ENCODE measurements at regions not wholly inside any gene's neighbourhood (a gene's known extent, or its start where the extent isn't known, plus 50 kb on each side); places are given as distances from the start of the nearest gene placed in this dataset.

GRCh38 chr15:88398011-88398410 lies 69.2 kb downstream of the MRPL46 start:
- no peak for DNase-seq (ENCODE audit: low read depth)

DNA sequence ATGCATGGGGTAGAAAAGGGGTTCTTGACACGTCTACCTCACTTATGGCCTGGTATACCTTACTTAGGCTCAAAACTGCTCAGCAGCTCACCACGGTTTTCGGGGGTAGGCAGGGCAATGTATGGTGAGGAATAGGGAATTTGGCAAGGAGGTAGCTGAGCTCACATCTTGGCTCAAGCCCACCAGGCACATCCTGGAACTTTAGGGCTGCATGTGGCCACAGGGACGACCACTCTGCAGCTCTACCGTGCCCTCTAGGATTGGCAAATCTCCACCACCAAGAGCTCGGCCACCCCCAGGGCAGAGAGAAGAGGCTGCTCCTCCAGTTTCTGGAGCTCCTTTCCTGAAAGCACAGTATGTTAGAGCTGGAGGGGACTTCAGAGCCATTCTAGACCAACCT lies 69.7 kb downstream of the MRPL46 start:
- H3K4me3 ChIP-seq (ENCODE audit: low read length): no peak overlapping the region
- DNase-seq (ENCODE audit: low read depth): no peak
- TF ChIP-seq CTCF (conservative IDR thresholded peaks at IDR 0.05; ENCODE audit: low read depth, low read length): no peak

More at GRCh38 chr15:88398011-88398410, 69.2 kb downstream of the MRPL46 start:
- no peak overlapping the region for H3K4me3 ChIP-seq (ENCODE audit: low read length)
- TF ChIP-seq CTCF (conservative IDR thresholded peaks at IDR 0.05; ENCODE audit: low read depth, low read length): no peak

- DNase-seq (ENCODE audit: low read depth): no peak
- no peak overlapping the region for H3K4me3 ChIP-seq (ENCODE audit: low read length)
- no peak for TF ChIP-seq CTCF (conservative IDR thresholded peaks at IDR 0.05; ENCODE audit: low read depth, low read length)
Observed at GRCh38 chr15:88395872-88396781, 71.1 kb downstream of the MRPL46 start.

GRCh38 chr15:88395241-88395640 lies 71.9 kb downstream of the MRPL46 start:
- TF ChIP-seq CTCF (conservative IDR thresholded peaks at IDR 0.05; ENCODE audit: low read depth, low read length): no peak
- no peak for DNase-seq (ENCODE audit: low read depth)

DNA sequence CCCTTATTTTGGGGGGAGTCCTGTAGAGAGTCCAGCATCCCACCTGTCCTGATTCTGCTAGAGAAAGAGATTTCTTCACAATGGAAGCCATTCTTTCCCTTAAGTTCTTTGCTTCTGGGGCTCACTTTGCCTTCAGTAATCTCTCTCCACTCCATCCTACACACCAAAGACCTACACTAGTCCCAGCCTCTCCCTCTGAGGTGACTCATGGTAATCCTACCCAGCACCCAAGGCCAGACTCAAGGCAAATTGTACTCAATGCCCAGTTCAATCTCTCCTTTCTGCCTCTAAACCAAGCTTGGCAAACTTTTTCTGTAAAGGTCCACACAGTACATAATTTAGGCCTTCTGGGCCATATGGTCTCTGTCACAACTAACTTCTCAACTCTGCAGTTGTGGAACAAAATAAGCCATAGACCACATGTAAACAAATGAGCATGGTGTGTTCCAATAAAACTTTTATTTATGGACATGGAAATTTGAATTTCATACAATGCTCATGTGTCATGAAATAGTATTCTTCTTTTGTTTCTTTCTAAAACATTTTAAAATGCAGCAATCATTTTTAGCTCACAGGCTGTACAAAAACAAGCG lies 72.5 kb downstream of the MRPL46 start:
- DNase-seq (ENCODE audit: low read depth): no peak
- no peak overlapping the region for H3K4me3 ChIP-seq (ENCODE audit: low read length)
- TF ChIP-seq CTCF (conservative IDR thresholded peaks at IDR 0.05; ENCODE audit: low read depth, low read length): no peak

More at GRCh38 chr15:88395241-88395640, 71.9 kb downstream of the MRPL46 start:
- no peak overlapping the region for H3K4me3 ChIP-seq (ENCODE audit: low read length)

GRCh38 chr15:88393719-88394519 lies 73.3 kb downstream of the MRPL46 start:
- H3K4me3 ChIP-seq (ENCODE audit: low read length): no peak overlapping the region
- no peak for TF ChIP-seq CTCF (conservative IDR thresholded peaks at IDR 0.05; ENCODE audit: low read depth, low read length)
- DNase-seq (ENCODE audit: low read depth): no peak
